Trophoblast cell (in vitro differentiated cells and primary cell): ENCODE measurements at regions not wholly inside any gene's neighbourhood (a gene's known extent, or its start where the extent isn't known, plus 50 kb on each side); places are given as distances from the start of the nearest gene placed in this dataset.

Experiments
- DNase-seq, 2 donors: peaks; one replicate each; pipeline ENCODE4 v3.0.0-alpha.2; 2016
- H2AFZ ChIP-seq: 2 replicates; pipeline ENCODE4 v1.6.1; 2013; ENCODE audit warnings: low read length, moderate library complexity, mild to moderate bottlenecking; ENCODE audit not compliant: insufficient read depth, poor library complexity
- H2AK5ac ChIP-seq: 2 replicates; pipeline ENCODE4 v1.6.1; 2013; ENCODE audit warnings: mild to moderate bottlenecking, low read length
- H2BK120ac ChIP-seq: 2 replicates; pipeline ENCODE4 v1.6.1; 2013; ENCODE audit warnings: low read length, mild to moderate bottlenecking, moderate library complexity; ENCODE audit not compliant: insufficient read depth, poor library complexity
- H2BK12ac ChIP-seq: 2 replicates; pipeline ENCODE4 v1.6.1; 2013; ENCODE audit warnings: mild to moderate bottlenecking, low read length, moderate library complexity
- H2BK5ac ChIP-seq: 2 replicates; pipeline ENCODE4 v1.6.1; 2013; ENCODE audit warnings: low read length, low read depth, moderate library complexity, mild to moderate bottlenecking; ENCODE audit not compliant: poor library complexity
- H3K14ac ChIP-seq: 2 replicates; pipeline ENCODE4 v1.6.1; 2013; ENCODE audit warnings: mild to moderate bottlenecking, low read length
- H3K18ac ChIP-seq: 2 replicates; pipeline ENCODE4 v1.6.1; 2013; ENCODE audit warnings: mild to moderate bottlenecking, low read length
- H3K23ac ChIP-seq: 2 replicates; pipeline ENCODE4 v1.6.1; 2013; ENCODE audit warnings: low read length
- H3K27ac ChIP-seq: 2 replicates; pipeline ENCODE4 v1.5.1; 2013; ENCODE audit warnings: low read depth, mild to moderate bottlenecking, inconsistent platforms, low read length, moderate library complexity
- H3K27me3 ChIP-seq: 2 replicates; pipeline ENCODE4 v1.6.1; 2013; ENCODE audit warnings: inconsistent platforms, mild to moderate bottlenecking, low read length, moderate library complexity; ENCODE audit not compliant: insufficient read depth
- H3K36me3 ChIP-seq, 2 experiments: 1 replicate in 1 of 2; 2 replicates in 1 of 2; pipeline ENCODE4 v1.6.1; 2013; ENCODE audit warnings: low read length in 2 of 2, mild to moderate bottlenecking in 2 of 2, moderate library complexity in 1 of 2; ENCODE audit not compliant: insufficient read depth in 2 of 2, control insufficient read depth in 1 of 2
- H3K4ac ChIP-seq: 2 replicates; pipeline ENCODE4 v1.6.1; 2013; ENCODE audit warnings: low read depth, mild to moderate bottlenecking, low read length, moderate library complexity
- H3K4me1 ChIP-seq, 2 experiments: 1 replicate in 1 of 2; 2 replicates in 1 of 2; pipeline ENCODE4 v1.6.1; 2013; ENCODE audit warnings: low read length in 2 of 2, mild to moderate bottlenecking in 2 of 2, moderate library complexity in 1 of 2; ENCODE audit not compliant: insufficient read depth in 2 of 2, control insufficient read depth in 1 of 2
- H3K4me2 ChIP-seq: 2 replicates; pipeline ENCODE4 v1.6.1; 2013; ENCODE audit warnings: inconsistent platforms, mild to moderate bottlenecking, low read length, moderate library complexity
- H3K4me3 ChIP-seq: 2 replicates; pipeline ENCODE4 v1.5.1; 2013; ENCODE audit warnings: mild to moderate bottlenecking, low read depth, low read length, inconsistent platforms
- H3K79me1 ChIP-seq: one replicate; pipeline ENCODE4 v1.6.1; 2013; ENCODE audit warnings: low read length
- H3K79me2 ChIP-seq: 2 replicates; pipeline ENCODE4 v1.6.1; 2013; ENCODE audit warnings: low read length, mild to moderate bottlenecking; ENCODE audit not compliant: control insufficient read depth, insufficient read depth, poor library complexity
- H3K9ac ChIP-seq: 2 replicates; pipeline ENCODE4 v1.6.1; 2013; ENCODE audit warnings: mild to moderate bottlenecking, low read length
- H3K9me3 ChIP-seq: 2 replicates; pipeline ENCODE4 v1.6.1; 2013; ENCODE audit warnings: low read depth, mild to moderate bottlenecking, control low read depth, inconsistent platforms, low read length; ENCODE audit not compliant: insufficient read depth
- H4K12ac ChIP-seq: 2 replicates; pipeline ENCODE4 v1.6.1; 2013; ENCODE audit warnings: low read depth, mild to moderate bottlenecking, low read length, moderate library complexity
- H4K8ac ChIP-seq: 2 replicates; pipeline ENCODE4 v1.6.1; 2013; ENCODE audit warnings: low read depth, mild to moderate bottlenecking, low read length, moderate library complexity
- H4K91ac ChIP-seq: one replicate; pipeline ENCODE4 v1.6.1; 2013; ENCODE audit warnings: low read depth, mild to moderate bottlenecking, low read length, moderate library complexity
- WGBS: extraction: QIAGEN DNeasy Blood & Tissue Kit; methylation state at CpG from one replicate; pipeline ENCODE4 v1.1.7; 2013; ENCODE audit warnings: missing lambda C conversion rate; ENCODE audit not compliant: insufficient read length, insufficient coverage; ENCODE audit errors: extremely low coverage; 5-methylcytosine and 5-hydroxymethylcytosine counted together

DNA sequence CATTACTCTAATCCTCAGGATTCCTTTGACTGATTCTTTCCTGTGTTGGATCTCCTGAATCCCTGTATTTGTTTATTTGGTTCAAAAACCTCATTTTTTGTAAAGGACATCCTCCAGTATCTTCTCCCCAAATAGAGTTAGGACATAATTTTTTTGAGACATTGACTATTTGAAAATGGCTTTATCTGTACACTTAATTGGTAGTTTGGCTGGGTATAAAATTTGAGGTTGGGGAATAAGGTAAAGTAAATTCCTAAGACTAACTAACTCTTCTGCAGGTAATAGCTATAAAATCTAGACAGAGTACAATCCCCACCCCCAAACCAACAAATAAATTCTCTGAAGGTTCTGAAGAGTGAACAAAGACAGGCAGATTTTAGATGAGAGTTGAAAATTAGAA is 114.4 kb downstream of the CTTN start:
- Histone ChIP-seq H3K9ac (no peak overlapping the region), H3K27me3 (no peaks in the 10 kb centered on the region), H4K91ac (no peak overlapping the region), H3K27ac (no peak overlapping the region), H4K12ac (no peak overlapping the region), H2BK120ac (no peak overlapping the region), H3K36me3 (no peaks in the 10 kb centered on the region), H3K23ac (no peak overlapping the region), H3K4ac (no peak overlapping the region), H4K8ac (no peak overlapping the region), H2BK5ac (no peak overlapping the region), H3K9me3 (peaks cover 4% of the 10 kb centered on the region), H2AK5ac (no peak overlapping the region), H3K4me2 (no peak overlapping the region), H3K4me1 (no peaks in the 10 kb centered on the region), H3K79me2 (no peaks in the 10 kb centered on the region), H3K14ac (no peak overlapping the region), H2BK12ac (no peak overlapping the region), H2AFZ (no peak overlapping the region), H3K18ac (no peak overlapping the region), H3K79me1 (no peaks in the 10 kb centered on the region), H3K4me3 (no peak overlapping the region)
- DNase-seq: no peak

DNA sequence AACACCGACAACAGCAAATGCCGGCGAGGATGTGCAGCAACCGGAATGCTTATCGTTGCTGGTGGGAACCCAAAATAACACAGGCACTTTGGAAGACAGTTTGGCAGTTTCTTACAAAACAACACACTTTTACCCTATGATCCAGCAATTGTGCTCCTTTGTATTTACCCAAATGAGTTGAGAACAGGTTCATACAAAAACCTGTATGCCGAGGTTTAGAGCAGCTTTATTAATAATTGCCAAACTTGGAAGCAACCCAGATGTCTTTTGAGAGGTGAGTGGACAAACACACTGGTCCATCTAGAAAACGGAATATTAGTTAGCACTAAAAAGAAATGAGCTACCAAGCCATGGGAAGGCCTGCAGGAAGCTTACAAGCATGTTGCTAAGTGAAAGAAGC is 118.9 kb downstream of the CTTN start:
- no CpG with 5 or more reads among the region's 7 CpGs for WGBS
- Histone ChIP-seq H3K4me1 (no peaks in the 10 kb centered on the region), H2BK12ac (no peak overlapping the region), H2AFZ (no peak overlapping the region), H3K9ac (no peak overlapping the region), H3K79me2 (no peaks in the 10 kb centered on the region), H3K23ac (no peak overlapping the region), H3K27me3 (no peaks in the 10 kb centered on the region), H2BK5ac (no peak overlapping the region), H3K36me3 (no peaks in the 10 kb centered on the region), H3K4ac (no peak overlapping the region), H3K9me3 (no peaks in the 10 kb centered on the region), H3K79me1 (no peaks in the 10 kb centered on the region), H4K91ac (no peak overlapping the region), H4K12ac (no peak overlapping the region), H3K14ac (no peak overlapping the region), H3K4me3 (no peak overlapping the region), H2AK5ac (no peak overlapping the region), H4K8ac (no peak overlapping the region), H2BK120ac (no peak overlapping the region), H3K27ac (no peak overlapping the region), H3K18ac (no peak overlapping the region), H3K4me2 (no peak overlapping the region)
- DNase-seq: peak in 1 of 2 donors; percentile 42

DNA sequence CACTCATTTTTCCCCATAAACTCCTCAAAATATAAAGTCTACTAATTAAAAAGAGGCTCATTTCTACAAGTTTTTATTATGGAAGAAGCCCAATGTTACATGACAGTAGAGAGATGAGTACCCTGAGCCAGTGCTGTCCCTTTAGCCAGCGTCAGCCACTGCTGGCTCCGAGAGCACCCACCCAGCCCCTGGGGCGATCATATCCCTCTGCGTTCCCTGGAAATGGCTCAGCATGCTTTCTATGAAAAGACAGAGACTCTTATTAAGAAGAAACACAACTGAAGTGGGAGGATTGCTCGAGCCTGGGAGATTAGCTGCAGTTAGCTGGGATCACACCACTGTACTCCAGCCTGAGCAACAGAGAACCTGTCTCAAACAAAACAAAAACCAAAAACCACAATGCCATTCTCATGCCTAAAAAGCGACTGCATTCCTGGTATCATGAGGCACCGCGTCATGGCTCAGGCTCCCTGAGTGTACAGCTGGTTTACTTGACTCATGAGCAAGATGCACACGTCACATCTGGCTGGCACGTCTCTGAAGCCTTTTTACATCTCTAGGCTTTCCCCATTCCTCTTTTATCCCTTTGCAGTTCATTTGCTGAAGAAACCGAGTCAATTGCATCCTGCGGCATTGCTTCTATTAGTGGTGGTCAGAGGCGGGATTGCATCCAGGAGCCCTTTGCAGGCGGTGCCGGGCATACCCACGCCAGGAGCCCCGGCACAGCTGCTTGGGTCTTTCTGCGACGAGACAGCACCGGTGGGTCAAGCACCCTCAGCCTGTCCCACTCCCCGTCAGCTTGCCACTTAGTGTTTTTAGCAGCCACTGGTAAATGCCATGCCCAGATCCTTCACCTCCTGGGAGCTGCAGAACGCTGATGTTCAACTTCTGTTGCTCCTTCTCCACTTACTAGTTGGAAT is 119.9 kb downstream of the CTTN start:
- Histone ChIP-seq H3K14ac (no peak overlapping the region), H4K91ac (no peak overlapping the region), H3K18ac (no peak overlapping the region), H3K9ac (no peak overlapping the region), H4K12ac (no peak overlapping the region), H3K4me1 (no peaks in the 10 kb centered on the region), H3K9me3 (no peaks in the 10 kb centered on the region), H3K23ac (no peak overlapping the region), H2AK5ac (no peak overlapping the region), H3K79me1 (no peaks in the 10 kb centered on the region), H3K27ac (no peak overlapping the region), H2BK5ac (no peak overlapping the region), H3K4me3 (no peak overlapping the region), H4K8ac (no peak overlapping the region), H3K36me3 (no peaks in the 10 kb centered on the region), H2AFZ (no peak overlapping the region), H3K4ac (no peak overlapping the region), H2BK120ac (no peak overlapping the region), H3K79me2 (no peaks in the 10 kb centered on the region), H3K27me3 (no peaks in the 10 kb centered on the region), H3K4me2 (no peak overlapping the region), H2BK12ac (no peak overlapping the region)
- no CpG with 5 or more reads among the region's 22 CpGs for WGBS
- DNase-seq: peak; percentile 90 to 96

DNA sequence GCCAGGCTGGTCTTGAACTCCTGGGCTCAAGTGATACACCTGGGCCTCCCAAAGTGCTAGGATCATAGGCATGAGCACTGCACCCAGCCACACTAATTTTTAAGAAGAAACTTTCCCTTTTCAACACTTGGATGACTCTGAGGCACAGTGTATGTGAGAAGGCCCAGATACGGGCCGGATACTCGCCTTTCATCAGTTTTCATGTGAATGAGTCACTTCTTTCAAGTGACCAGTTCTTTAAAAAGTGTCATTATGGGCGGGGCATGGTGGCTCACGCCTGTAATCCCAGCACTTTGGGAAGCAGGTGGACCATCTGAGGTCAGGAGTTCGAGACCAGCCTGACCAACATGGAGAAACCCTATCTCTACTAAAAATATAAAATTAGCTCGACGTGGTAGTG is 120.8 kb downstream of the CTTN start:
- H3K4me1 ChIP-seq: peaks cover under 1 to 2% of the 10 kb centered on the region in 2 experiments
- no peaks in the 10 kb centered on the region for H3K36me3 ChIP-seq
- no peak overlapping the region for H3K4me2 ChIP-seq
- H3K79me1 ChIP-seq: no peaks in the 10 kb centered on the region
- peak; percentile 75 to 89 for DNase-seq
- H4K8ac ChIP-seq: no peak overlapping the region
- no peak overlapping the region for H2BK120ac ChIP-seq
- H3K79me2 ChIP-seq: no peaks in the 10 kb centered on the region
- no peaks in the 10 kb centered on the region for H3K27me3 ChIP-seq
- no peak overlapping the region for H2AFZ ChIP-seq
- H2BK5ac ChIP-seq: no peak overlapping the region
- H3K9me3 ChIP-seq: no peaks in the 10 kb centered on the region
- H4K91ac ChIP-seq: no peak overlapping the region
- H3K4me3 ChIP-seq: no peak overlapping the region
- no peak overlapping the region for H3K4ac ChIP-seq
- no peak overlapping the region for H3K18ac ChIP-seq
- H3K9ac ChIP-seq: no peak overlapping the region
- no CpG with 5 or more reads among the region's 8 CpGs for WGBS
- no peak overlapping the region for H3K14ac ChIP-seq
- H2AK5ac ChIP-seq: no peak overlapping the region
- no peak overlapping the region for H3K27ac ChIP-seq
- H2BK12ac ChIP-seq: no peak overlapping the region
- no peak overlapping the region for H4K12ac ChIP-seq
- no peak overlapping the region for H3K23ac ChIP-seq
